SK-N-SH treated with all-trans-retinoic acid at 6 μM for 48 hours (cell line): ENCODE measurements at regions not wholly inside any gene's neighbourhood (a gene's known extent, or its start where the extent isn't known, plus 50 kb on each side); places are given as distances from the start of the nearest gene placed in this dataset.
A peak's percentile ranks its signal among the peaks of the same experiment; 100 is the strongest.

Source experiments
- ATAC-seq: fragments of 200-7000 bp; cut with Tn5 transposase; 3 replicates; pipeline ENCODE4 v1.9.1; 2020; ENCODE audit warnings: mild to moderate bottlenecking, moderate library complexity
- ARNTL ChIP-seq: fragments of 450-650 bp; formaldehyde crosslinking; IDR thresholded peaks from 2 replicates; pipeline ENCODE4 v1.5.0; 2020; ENCODE audit warnings: low read depth, mild to moderate bottlenecking, moderate library complexity, borderline replicate concordance
- BACH2 ChIP-seq: fragments of 250-450 bp; sonication (Bioruptor Pico); IDR thresholded peaks from 2 replicates; pipeline ENCODE4 v1.9.0; 2021; ENCODE audit warnings: mild to moderate bottlenecking, borderline replicate concordance
- CREB5 ChIP-seq: fragments of 250-450 bp; sonication (Bioruptor Pico); IDR thresholded peaks from 2 replicates; pipeline ENCODE4 v1.5.1; 2020; ENCODE audit warnings: low read depth, mild to moderate bottlenecking, moderate library complexity
- CSDC2 ChIP-seq: fragments of 250-450 bp; sonication (Bioruptor Pico); IDR thresholded peaks from 2 replicates; pipeline ENCODE4 v1.5.0; 2020; ENCODE audit warnings: mild to moderate bottlenecking, moderate library complexity
- ESRRG ChIP-seq: fragments of 250-450 bp; sonication (Bioruptor Pico); IDR thresholded peaks from 2 replicates; pipeline ENCODE4 v1.6.1; 2021; ENCODE audit warnings: mild to moderate bottlenecking
- GLIS3 ChIP-seq: fragments of 250-450 bp; sonication (Bioruptor Pico); IDR thresholded peaks from 2 replicates; pipeline ENCODE4 v1.5.0; 2020; ENCODE audit warnings: mild to moderate bottlenecking, moderate library complexity
- ISL1 ChIP-seq: fragments of 250-450 bp; sonication (Bioruptor Pico); IDR thresholded peaks from 2 replicates; pipeline ENCODE4 v2.1.2; 2022; ENCODE audit warnings: mild to moderate bottlenecking, moderate library complexity
- PATZ1 ChIP-seq: fragments of 250-450 bp; sonication (Bioruptor Pico); IDR thresholded peaks from 2 replicates; pipeline ENCODE4 v1.8.0; 2020; ENCODE audit warnings: mild to moderate bottlenecking, moderate library complexity, borderline replicate concordance
- PPARA ChIP-seq: fragments of 250-450 bp; sonication (Bioruptor Pico); IDR thresholded peaks from 2 replicates; pipeline ENCODE4 v1.5.0; 2020; ENCODE audit warnings: mild to moderate bottlenecking, borderline replicate concordance
- RARB ChIP-seq: fragments of 250-450 bp; sonication (Bioruptor Pico); IDR thresholded peaks from 2 replicates; pipeline ENCODE4 v1.8.0; 2021; ENCODE audit warnings: mild to moderate bottlenecking, moderate library complexity
- SNAI2 ChIP-seq: fragments of 250-450 bp; sonication (Bioruptor Pico); IDR thresholded peaks from 2 replicates; pipeline ENCODE4 v1.5.0; 2020; ENCODE audit warnings: mild to moderate bottlenecking, moderate library complexity
- TOX ChIP-seq: fragments of 250-450 bp; sonication (Bioruptor Pico); IDR thresholded peaks from 2 replicates; pipeline ENCODE4 v1.8.0; 2021; ENCODE audit warnings: mild to moderate bottlenecking, moderate library complexity, borderline replicate concordance
- TSHZ2 ChIP-seq: fragments of 250-450 bp; sonication (Bioruptor Pico); IDR thresholded peaks from 2 replicates; pipeline ENCODE4 v1.5.0; 2020; ENCODE audit warnings: mild to moderate bottlenecking, moderate library complexity
- ZC3H10 ChIP-seq: fragments of 250-450 bp; sonication (Bioruptor Pico); IDR thresholded peaks from 2 replicates; pipeline ENCODE4 v1.5.1; 2021; ENCODE audit warnings: mild to moderate bottlenecking, moderate library complexity
- ZFP3 ChIP-seq: fragments of 250-450 bp; sonication (Bioruptor Pico); IDR thresholded peaks from 2 replicates; pipeline ENCODE4 v1.5.0; 2020; ENCODE audit warnings: mild to moderate bottlenecking, moderate library complexity
- ZNF565 ChIP-seq: fragments of 450-650 bp; formaldehyde crosslinking; conservative IDR thresholded peaks from 2 replicates; pipeline ENCODE4 v1.5.0; 2020; ENCODE audit warnings: low read depth, mild to moderate bottlenecking, moderate library complexity
- ZNF70 ChIP-seq: fragments of 450-650 bp; formaldehyde crosslinking; IDR thresholded peaks from 2 replicates; pipeline ENCODE4 v1.5.0; 2020; ENCODE audit warnings: mild to moderate bottlenecking, moderate library complexity
- ZNF8 ChIP-seq: fragments of 450-650 bp; formaldehyde crosslinking; IDR thresholded peaks from 2 replicates; pipeline ENCODE4 v1.5.0; 2020; ENCODE audit warnings: mild to moderate bottlenecking, moderate library complexity

GRCh38 chr9:115522912-115523311 is 405.0 kb upstream of the TNC start:
- no peak for ATAC-seq

GRCh38 chr9:115524453-115525059 is 406.6 kb upstream of the TNC start:
- peak; percentile 95 for ATAC-seq
- TF ChIP-seq RARB (CRISPR knock-in tag), result no peak
- TF ChIP-seq ZNF8 (CRISPR knock-in tag), result no peak
- no peak for TF ChIP-seq TOX (CRISPR knock-in tag)
- no peak for TF ChIP-seq PATZ1 (CRISPR knock-in tag)
- TF ChIP-seq TSHZ2 (CRISPR knock-in tag), result no peak
- TF ChIP-seq GLIS3 (CRISPR knock-in tag), result no peak
- TF ChIP-seq SNAI2 (CRISPR knock-in tag), result no peak
- TF ChIP-seq CSDC2 (CRISPR knock-in tag), result no peak
- no peak for TF ChIP-seq ZNF70 (CRISPR knock-in tag)
- TF ChIP-seq ZC3H10 (CRISPR knock-in tag), result no peak

More at GRCh38 chr9:115522912-115523311, 405.0 kb upstream of the TNC start:
- TF ChIP-seq ARNTL (CRISPR knock-in tag), result no peak
- TF ChIP-seq ZNF565 (CRISPR knock-in tag), result no peak
- TF ChIP-seq ZFP3, result no peak
- TF ChIP-seq ZC3H10 (CRISPR knock-in tag), result no peak
- TF ChIP-seq ISL1 (CRISPR knock-in tag), result no peak
- no peak for TF ChIP-seq TSHZ2 (CRISPR knock-in tag)
- TF ChIP-seq PPARA (CRISPR knock-in tag), result no peak
- TF ChIP-seq CREB5 (CRISPR knock-in tag), result no peak
- TF ChIP-seq BACH2 (CRISPR knock-in tag), result no peak
- no peak for TF ChIP-seq GLIS3 (CRISPR knock-in tag)
- no peak for TF ChIP-seq ESRRG (CRISPR knock-in tag)
- no peak for TF ChIP-seq CSDC2 (CRISPR knock-in tag)
- TF ChIP-seq PATZ1 (CRISPR knock-in tag), result no peak
- TF ChIP-seq, all 23 proteins: peak for 0
